Astrocyte of the cerebellum (primary cell): ENCODE measurements at regions not wholly inside any gene's neighbourhood (a gene's known extent, or its start where the extent isn't known, plus 50 kb on each side); places are given as distances from the start of the nearest gene placed in this dataset.

Experiments used
- DNase-seq: peaks from one replicate; pipeline ENCODE4 v3.0.0-alpha.2; 2011; ENCODE audit warnings: low read depth
- H3K4me3 ChIP-seq: 2 replicates; pipeline ENCODE4 v1.5.1; 2011; ENCODE audit warnings: mild to moderate bottlenecking, low read depth, low read length, moderate library complexity
- CTCF ChIP-seq: IDR thresholded peaks from 2 replicates; pipeline ENCODE4 v1.5.1; 2012; ENCODE audit warnings: low read length, low read depth, moderate library complexity, mild to moderate bottlenecking; ENCODE audit errors: missing control alignments
- in situ Hi-C: cut with HindIII; loops from 2 replicates; pipeline ENCODE4 v1.10.0; 2017; ENCODE audit warnings: low sequenced_read_pairs

GRCh38 chr7:125122173-125122572, 192.5 kb upstream of the POT1 start:
- in situ Hi-C loops, result no loop called here
- TF ChIP-seq CTCF, result no peak
- no peak overlapping the region for H3K4me3 ChIP-seq
- no peak for DNase-seq

- no peak overlapping the region for H3K4me3 ChIP-seq
- in situ Hi-C loops, result no loop called here
- no peak for DNase-seq
- no peak for TF ChIP-seq CTCF
Observed at GRCh38 chr7:125119559-125120115, 190.0 kb upstream of the POT1 start.

GRCh38 chr7:125118444-125118843, 188.8 kb upstream of the POT1 start:
- TF ChIP-seq CTCF, result no peak
- in situ Hi-C loops, result no loop called here
- DNase-seq, result no peak
- H3K4me3 ChIP-seq, result no peak overlapping the region

- TF ChIP-seq CTCF, result no peak
- in situ Hi-C loops, result no loop called here
- no peak overlapping the region for H3K4me3 ChIP-seq
- DNase-seq, result no peak
Observed at GRCh38 chr7:125112850-125113249, 183.2 kb upstream of the POT1 start.

GRCh38 chr7:125099519-125099918, 169.9 kb upstream of the POT1 start:
- no peak for TF ChIP-seq CTCF
- no peak for DNase-seq
- in situ Hi-C loops, result no loop called here
- H3K4me3 ChIP-seq, result no peak overlapping the region

GRCh38 chr7:125098377-125098970, 168.8 kb upstream of the POT1 start:
- in situ Hi-C loops, result no loop called here
- H3K4me3 ChIP-seq, result no peak overlapping the region
- no peak for TF ChIP-seq CTCF
- no peak for DNase-seq
